CD4-positive, alpha-beta T cell treated with Interferon alpha-2 for 1 hour (primary cell): ENCODE measurements at regions not wholly inside any gene's neighbourhood (a gene's known extent, or its start where the extent isn't known, plus 50 kb on each side); places are given as distances from the start of the nearest gene placed in this dataset.
"Not testable (repeated sequence)": the region's sequence is repeated elsewhere in the genome, so short reads cannot be mapped to it uniquely, and the experiment has no call there.

ENCODE experiments used
- DNase-seq, 2 donors: peaks; one replicate each; pipeline ENCODE4 v3.0.0-alpha.2; 2020 to 2022

GRCh38 chr22:25420471-25420924, 144.0 kb upstream of the GRK3 start:
- DNase-seq: no peak

GRCh38 chr22:25420925-25421904, 143.3 kb upstream of the GRK3 start:
- DNase-seq: no peak

- not testable (repeated sequence) for DNase-seq
These were observed 137.8 kb upstream of the GRK3 start for GRCh38 chr22:25426530-25427308.

GRCh38 chr22:25431637-25432342, 132.7 kb upstream of the GRK3 start:
- DNase-seq: not testable (repeated sequence)

GRCh38 chr22:25433381-25433970, 131.0 kb upstream of the GRK3 start:
- not testable (repeated sequence) for DNase-seq

GRCh38 chr22:25437414-25438160, 126.9 kb upstream of the GRK3 start:
- no peak for DNase-seq

GRCh38 chr22:25447067-25447685, 117.3 kb upstream of the GRK3 start:
- DNase-seq: no peak

- DNase-seq: peak; percentile 85 to 89
These were observed 116.6 kb upstream of the GRK3 start for GRCh38 chr22:25447686-25448434.

GRCh38 chr22:25448435-25449051, 115.9 kb upstream of the GRK3 start:
- peak in 1 of 2 donors; percentile 19 for DNase-seq

- no peak for DNase-seq
These were observed 114.6 kb upstream of the GRK3 start for GRCh38 chr22:25449781-25450317.

- no peak for DNase-seq
These were observed 112.9 kb upstream of the GRK3 start for GRCh38 chr22:25451480-25452114.

- DNase-seq: no peak
These were observed 112.3 kb upstream of the GRK3 start for GRCh38 chr22:25452116-25452700.

GRCh38 chr22:25453058-25453457, 111.4 kb upstream of the GRK3 start:
- DNase-seq: no peak

GRCh38 chr22:25453557-25453956, 110.9 kb upstream of the GRK3 start:
- no peak for DNase-seq

GRCh38 chr22:25456300-25457043, 108.0 kb upstream of the GRK3 start:
- DNase-seq: not testable (repeated sequence)

- not testable (repeated sequence) for DNase-seq
These were observed 105.8 kb upstream of the GRK3 start for GRCh38 chr22:25458631-25459030.

GRCh38 chr22:25460682-25461081, 103.8 kb upstream of the GRK3 start:
- not testable (repeated sequence) for DNase-seq

GRCh38 chr22:25461301-25461700, 103.2 kb upstream of the GRK3 start:
- DNase-seq: no peak
